ENCODE measurements at regions not wholly inside any gene's neighbourhood (a gene's known extent, or its start where the extent isn't known, plus 50 kb on each side); places are given as distances from the start of the nearest gene placed in this dataset.
"Not testable (repeated sequence)": the region's sequence is repeated elsewhere in the genome, so short reads cannot be mapped to it uniquely, and the experiment has no call there.

DNA sequence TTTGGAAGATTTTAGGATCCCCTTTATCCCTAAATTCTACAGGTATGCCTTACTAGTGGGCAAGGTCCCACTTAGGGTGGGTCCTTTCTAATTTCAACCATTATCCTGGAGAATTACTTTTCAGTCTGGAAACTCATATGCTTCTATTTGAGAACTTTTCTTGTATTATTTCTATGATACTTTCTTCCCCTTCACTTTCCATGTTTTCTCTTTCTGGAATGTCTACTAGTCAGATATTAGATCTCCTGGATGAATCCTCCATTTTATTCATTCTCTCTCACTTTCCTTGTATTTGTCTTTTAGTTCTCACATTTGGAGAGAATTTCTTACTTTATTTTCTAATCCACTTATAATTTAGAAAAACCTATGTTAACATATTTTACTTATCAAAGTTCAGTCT lies 83.9 kb upstream of the SIPA1L2 start:
- no peak for DNase-seq

DNA sequence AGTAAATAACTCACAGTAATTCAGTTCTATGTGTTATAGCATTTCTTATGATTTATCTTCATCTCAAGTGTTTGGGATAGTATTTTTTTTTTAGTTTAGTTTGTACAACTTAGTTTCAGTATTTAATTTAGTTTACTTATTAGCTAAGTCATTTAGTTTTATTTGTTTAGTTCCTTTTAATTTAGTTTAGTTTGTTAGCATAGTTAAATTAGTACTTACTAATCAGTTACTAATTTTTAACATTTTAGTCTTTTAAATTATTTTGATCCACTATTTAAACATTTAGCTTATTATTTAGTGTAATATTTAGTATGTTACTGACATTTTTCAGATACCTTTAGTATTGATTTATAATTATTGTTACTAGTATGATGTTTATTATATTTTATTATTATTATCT lies 85.2 kb upstream of the SIPA1L2 start:
- no peak for DNase-seq

DNA sequence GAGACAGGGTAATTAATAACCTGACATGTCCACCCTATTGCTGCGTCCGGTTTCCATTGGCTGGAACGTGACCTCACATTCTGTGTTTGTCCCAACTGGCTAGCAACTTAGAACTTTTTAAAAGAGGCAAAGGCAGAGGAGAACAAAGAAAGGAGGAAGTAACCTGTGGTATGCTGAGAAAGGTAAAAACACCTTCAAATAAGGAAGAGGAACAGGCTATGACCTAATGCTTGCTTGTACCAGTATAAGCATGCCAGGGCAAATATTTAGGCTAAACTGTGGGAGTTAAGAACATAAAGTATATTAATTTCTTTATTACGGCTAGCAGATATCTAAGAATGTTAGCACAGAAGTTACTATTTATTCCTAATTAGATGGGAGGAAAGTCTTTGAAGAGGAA lies 87.3 kb upstream of the MAP10 start:
- not testable (repeated sequence) for DNase-seq

- DNase-seq, result no peak
Observed at GRCh38 chr1:232718928-232719927, 86.0 kb upstream of the MAP10 start.

GRCh38 chr1:232722626-232723025 lies 82.6 kb upstream of the MAP10 start:
- no peak for DNase-seq

DNA sequence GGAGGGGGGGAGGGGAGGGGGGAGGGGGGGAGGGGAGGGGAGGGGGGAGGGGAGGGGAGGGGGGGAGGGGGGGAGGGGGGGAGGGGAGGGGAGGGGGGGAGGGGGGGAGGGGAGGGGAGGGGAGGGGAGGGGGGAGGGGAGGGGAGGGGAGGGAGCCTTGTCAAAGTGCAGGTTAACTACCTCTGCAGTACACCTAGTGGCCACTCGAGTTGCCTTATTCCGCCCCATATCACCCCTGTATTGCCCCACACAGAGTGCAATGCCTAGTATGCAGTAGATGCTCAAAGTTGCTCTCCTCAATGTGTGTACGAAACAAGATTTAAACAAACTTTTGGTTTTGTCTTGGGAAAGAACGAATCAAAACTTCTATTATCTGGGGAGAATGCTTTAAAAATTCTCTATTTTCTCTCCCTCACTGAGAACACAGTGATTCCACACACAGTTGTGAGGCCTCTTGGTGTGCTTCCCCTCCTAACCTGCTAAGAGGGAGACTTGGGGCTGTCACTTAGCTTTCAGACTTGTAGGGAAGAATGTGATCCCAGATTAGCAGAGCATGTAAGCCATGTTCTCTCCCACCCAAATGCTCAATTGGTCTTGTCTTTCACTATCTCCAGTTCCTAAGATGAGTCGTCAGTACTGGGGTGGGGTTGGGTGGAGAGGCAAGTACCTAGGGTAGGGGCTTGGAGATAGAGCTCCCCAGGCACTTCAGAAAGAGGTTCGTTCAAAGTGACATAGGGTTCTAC lies 79.7 kb upstream of the MAP10 start:
- no peak for DNase-seq

- no peak for DNase-seq
Observed at GRCh38 chr1:232726048-232726779, 79.0 kb upstream of the MAP10 start.

- DNase-seq, result no peak
Observed at GRCh38 chr1:232728507-232729263, 76.5 kb upstream of the MAP10 start.

GRCh38 chr1:232732344-232732910 lies 72.8 kb upstream of the MAP10 start:
- no peak for DNase-seq

GRCh38 chr1:232737917-232738316 lies 67.3 kb upstream of the MAP10 start:
- no peak for DNase-seq

- DNase-seq, result no peak
Observed at GRCh38 chr1:232743999-232744398, 61.2 kb upstream of the MAP10 start.

GRCh38 chr1:232744847-232745246 lies 60.4 kb upstream of the MAP10 start:
- DNase-seq, result no peak

DNA sequence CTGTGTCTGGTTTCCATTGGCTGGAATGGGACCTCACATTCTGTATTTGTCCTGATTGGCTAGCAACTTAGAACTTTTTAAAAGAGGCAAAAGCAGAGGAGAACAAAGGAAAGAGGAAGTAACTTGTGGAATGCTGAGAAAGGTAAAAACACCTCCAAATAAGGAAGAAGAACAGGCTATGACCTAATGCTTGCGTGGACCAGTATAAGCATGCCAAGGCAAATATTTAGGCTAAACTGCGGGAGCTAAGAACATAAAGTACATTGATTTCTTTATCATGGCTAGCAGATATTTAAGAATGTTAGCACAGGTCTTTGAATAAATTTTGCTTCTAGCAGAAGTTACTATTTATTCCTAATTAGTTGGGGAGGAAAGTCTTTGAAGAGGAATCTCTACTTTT lies 59.5 kb upstream of the MAP10 start:
- DNase-seq, result not testable (repeated sequence)

- DNase-seq, result no peak
Observed at GRCh38 chr1:232748910-232749368, 56.3 kb upstream of the MAP10 start.

- DNase-seq, result peak; percentile 11 to 19
Observed at GRCh38 chr1:232751393-232752140, 53.6 kb upstream of the MAP10 start.

- DNase-seq, result no peak
Observed at GRCh38 chr1:232752365-232752764, 52.9 kb upstream of the MAP10 start.

GRCh38 chr1:232754930-232755329 lies 50.3 kb upstream of the MAP10 start:
- no peak for DNase-seq
